HCT116 (cell line): ENCODE measurements at regions not wholly inside any gene's neighbourhood (a gene's known extent, or its start where the extent isn't known, plus 50 kb on each side); places are given as distances from the start of the nearest gene placed in this dataset.

ENCODE experiments used
- ATAC-seq: fragments of 200-7000 bp; cut with Tn5 transposase; 2 replicates; pipeline ENCODE4 v1.9.1; 2020; ENCODE audit warnings: mild to moderate bottlenecking, moderate library complexity
- BruUV-seq: library from RNA; stranded (reverse); fragments of 400-500 nt; replicated peaks from 2 replicates; lab custom pipeline; 2021; lab: Mats Ljungman, UMichigan
- CTCF ChIA-PET: fragments of 300-600 bp; sonication (Branson Sonifier 250); formaldehyde crosslinking; loops from one replicate; lab custom pipeline; 2021; ENCODE audit warnings: antibody characterized with exemption; lab: Charles Lee
- POLR2A ChIA-PET: fragments of 300-600, 350-600 bp; sonication (Branson Sonifier 250); formaldehyde crosslinking; loops from one replicate; lab custom pipeline; 2021; ENCODE audit warnings: antibody characterized with exemption; lab: Charles Lee
- RAD21 ChIA-PET, 2 experiments: fragments of 300-600 bp; sonication (Branson Sonifier 250); formaldehyde crosslinking; loops; one replicate each; lab custom pipeline; 2023; ENCODE audit warnings: low total read pairs in 2 of 2; ENCODE audit not compliant: uncharacterized antibody in 2 of 2, unreplicated experiment in 2 of 2, low non-redundant PET in 1 of 2; lab: Charles Lee
- DNase-seq: peaks from one replicate; pipeline ENCODE4 v3.0.0-alpha.2; 2010; ENCODE audit warnings: low read depth, low spot score
- H2AFZ ChIP-seq: fragments of 200-600 bp; shearing (Covaris generic), sonication (generic); 2 replicates; pipeline ENCODE4 v1.6.1; 2017; ENCODE audit warnings: low read depth, mixed run types, mixed read lengths, antibody characterized with exemption, low read length; ENCODE audit not compliant: poor library complexity, severe bottlenecking
- H3K27ac ChIP-seq: 2 replicates; pipeline ENCODE4 v1.5.1; 2012; ENCODE audit warnings: low read depth, low read length
- H3K27me3 ChIP-seq: fragments of 200-600 bp; sonication (generic); 2 replicates; pipeline ENCODE4 v1.6.1; 2016; ENCODE audit warnings: mixed run types, low read length, mixed read lengths; ENCODE audit not compliant: insufficient read depth
- H3K36me3 ChIP-seq, 2 experiments: fragments of 200-500 bp in 1 of 2; fragments of 200-600 bp in 1 of 2; sonication (Bioruptor generic) in 1 of 2; sonication (generic) in 1 of 2; 2 replicates each; pipeline versions ENCODE4 v1.5.1 to v1.6.1; 2014 to 2016; ENCODE audit warnings: low read length in 2 of 2, inconsistent platforms in 1 of 2, mixed read lengths in 1 of 2, mixed run types in 1 of 2; ENCODE audit not compliant: insufficient read depth in 2 of 2, control insufficient read depth in 1 of 2
- H3K4me1 ChIP-seq, 2 experiments: fragments of 200-600 bp in 1 of 2; sonication (generic) in 1 of 2; 2 replicates each; pipeline versions ENCODE4 v1.5.1 to v1.6.1; 2012 to 2017; ENCODE audit warnings: low read length in 2 of 2, inconsistent platforms in 1 of 2, mild to moderate bottlenecking in 1 of 2, mixed read lengths in 1 of 2, mixed run types in 1 of 2, moderate library complexity in 1 of 2; ENCODE audit not compliant: insufficient read depth in 2 of 2, control insufficient read depth in 1 of 2
- H3K4me2 ChIP-seq: fragments of 200-600 bp; sonication (generic); 2 replicates; pipeline ENCODE4 v1.6.1; 2017; ENCODE audit warnings: mixed run types, low read length, mixed read lengths
- H3K4me3 ChIP-seq, 2 experiments: fragments of 200-600 bp in 1 of 2; sonication (generic) in 1 of 2; replicated peaks in 1 of 2; 2 replicates each; pipeline ENCODE4 v1.5.1; 2011 to 2016; ENCODE audit warnings: low read length in 2 of 2, control low read depth in 1 of 2, low read depth in 1 of 2, mild to moderate bottlenecking in 1 of 2, mixed read lengths in 1 of 2, mixed run types in 1 of 2
- H3K79me2 ChIP-seq: fragments of 200-600 bp; sonication (generic); 2 replicates; pipeline ENCODE4 v1.6.1; 2017; ENCODE audit warnings: mild to moderate bottlenecking, mixed run types, low read length, moderate library complexity, mixed read lengths; ENCODE audit not compliant: insufficient read depth
- H3K9ac ChIP-seq: fragments of 200-600 bp; sonication (generic); 2 replicates; pipeline ENCODE4 v1.6.1; 2016; ENCODE audit warnings: low read length, mixed read lengths
- H3K9me2 ChIP-seq: fragments of 200-600 bp; sonication (generic), shearing (Covaris generic); 2 replicates; pipeline ENCODE4 v1.6.1; 2017; ENCODE audit warnings: mixed run types, mild to moderate bottlenecking, moderate library complexity; ENCODE audit not compliant: insufficient read depth
- H3K9me3 ChIP-seq, 2 experiments: fragments of 200-500 bp in 1 of 2; fragments of 200-600 bp in 1 of 2; sonication (Bioruptor generic) in 1 of 2; sonication (generic) in 1 of 2; 2 replicates each; pipeline ENCODE4 v1.6.1; 2014 to 2017; ENCODE audit warnings: low read length in 2 of 2, mixed read lengths in 2 of 2, inconsistent platforms in 1 of 2, low read depth in 1 of 2, mild to moderate bottlenecking in 1 of 2, mixed run types in 1 of 2, moderate library complexity in 1 of 2; ENCODE audit not compliant: control insufficient read depth in 1 of 2, insufficient read depth in 1 of 2
- H4K20me1 ChIP-seq: fragments of 200-600 bp; sonication (generic), shearing (Covaris generic); 2 replicates; pipeline ENCODE4 v1.6.1; 2017; ENCODE audit warnings: mixed run types, mild to moderate bottlenecking, moderate library complexity; ENCODE audit not compliant: insufficient read depth
- CBX3 ChIP-seq: IDR thresholded peaks from 2 replicates; pipeline ENCODE4 v1.6.1; 2012; ENCODE audit warnings: low read depth
- CEBPB ChIP-seq: IDR thresholded peaks from 2 replicates; pipeline ENCODE4 v1.6.1; 2012; ENCODE audit warnings: low read depth
- EGR1 ChIP-seq: IDR thresholded peaks from 2 replicates; pipeline ENCODE4 v1.6.1; 2012; ENCODE audit warnings: low read depth
- ELF1 ChIP-seq: IDR thresholded peaks from 2 replicates; pipeline ENCODE4 v1.6.1; 2012; ENCODE audit warnings: low read depth, borderline replicate concordance
- EZH2 ChIP-seq: fragments of 200-600 bp; sonication (generic); IDR thresholded peaks from 2 replicates; pipeline ENCODE4 v1.6.1; 2017; ENCODE audit warnings: antibody characterized with exemption, mixed run types
- FOSL1 ChIP-seq: IDR thresholded peaks from 2 replicates; pipeline ENCODE4 v1.6.1; 2012; ENCODE audit warnings: low read depth
- JUND ChIP-seq: IDR thresholded peaks from 2 replicates; pipeline ENCODE4 v1.6.1; 2012
- POLR2AphosphoS5 ChIP-seq: IDR thresholded peaks from 2 replicates; pipeline ENCODE4 v1.6.1; 2011; ENCODE audit warnings: mild to moderate bottlenecking, low read depth, low read length, moderate library complexity
- RAD21 ChIP-seq: IDR thresholded peaks from 2 replicates; pipeline ENCODE4 v1.6.1; 2012; ENCODE audit warnings: low read depth, mild to moderate bottlenecking
- SP1 ChIP-seq: IDR thresholded peaks from 2 replicates; pipeline ENCODE4 v1.6.1; 2012; ENCODE audit warnings: low read depth
- TCF7L2 ChIP-seq: IDR thresholded peaks from 2 replicates; pipeline ENCODE4 v1.7.0; 2011; ENCODE audit warnings: borderline replicate concordance, inconsistent platforms; ENCODE audit not compliant: insufficient read depth, insufficient read length; ENCODE audit errors: extremely low read depth
- ZFX ChIP-seq: fragments of 450-650 bp; IDR thresholded peaks from 2 replicates; pipeline ENCODE4 v1.6.1; 2017
- ZNF274 ChIP-seq: fragments of 200-500 bp; sonication (Bioruptor generic); IDR thresholded peaks from 2 replicates; pipeline ENCODE4 v1.6.1; 2014; ENCODE audit warnings: mild to moderate bottlenecking, low read depth, low read length, inconsistent platforms
- intact Hi-C: fragments of 100-400 bp; cut with micrococcal nuclease; formaldehyde crosslinking; loops from 2 replicates; pipeline ENCODE4 v1.10.0; 2022
- TF ChIP-seq, protein P1 (sequence below): IDR thresholded peaks from 2 replicates; pipeline ENCODE4 v1.6.1; 2012; ENCODE audit warnings: low read depth
- TF ChIP-seq, protein P2 (sequence below): IDR thresholded peaks from 2 replicates; pipeline ENCODE4 v1.6.1; 2011; ENCODE audit warnings: mild to moderate bottlenecking, low read length, moderate library complexity; ENCODE audit not compliant: insufficient replicate concordance; ENCODE audit errors: extremely low read depth
- TF ChIP-seq, protein P3 (sequence below): IDR thresholded peaks from 2 replicates; pipeline ENCODE4 v1.6.1; 2012
- TF ChIP-seq, protein P4 (sequence below), 3 experiments: fragments of 200-600 bp in 1 of 3; sonication (generic) in 1 of 3; IDR thresholded peaks in 2 of 3; conservative IDR thresholded peaks in 1 of 3; 2 replicates each; pipeline ENCODE4 v1.5.1; 2012 to 2017; ENCODE audit warnings: low read depth in 2 of 3, low read length in 2 of 3, antibody characterized with exemption in 1 of 3, borderline replicate concordance in 1 of 3, control low read depth in 1 of 3, mild to moderate bottlenecking in 1 of 3, mixed read lengths in 1 of 3, mixed run types in 1 of 3, moderate library complexity in 1 of 3; ENCODE audit not compliant: insufficient read depth in 1 of 3

DNA sequence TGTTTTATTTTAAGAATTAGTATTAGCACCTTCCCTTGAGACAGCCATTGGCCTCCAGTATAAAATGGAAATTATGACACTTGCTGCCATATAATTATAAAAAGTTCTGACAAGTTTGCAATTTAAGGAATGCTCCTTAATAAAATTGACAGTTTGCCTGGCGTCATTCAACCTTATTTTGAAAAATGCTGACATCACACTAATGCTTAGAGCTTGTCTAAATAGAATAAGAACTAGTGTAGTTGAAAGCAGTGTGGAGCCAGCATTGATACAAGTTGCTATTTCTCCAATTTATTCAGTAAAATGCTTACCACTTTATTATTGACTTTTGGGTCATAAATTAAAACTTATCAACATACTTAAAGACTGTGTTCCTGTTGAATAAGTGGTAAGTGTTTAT lies 54.3 kb upstream of the ARX start:
- Histone ChIP-seq H3K9me2 (no peaks in the 10 kb centered on the region), H3K4me2 (no peak overlapping the region), H3K9ac (no peak overlapping the region), H3K9me3 (no peaks in the 10 kb centered on the region), H3K4me1 (no peaks in the 10 kb centered on the region), H3K27ac (no peak overlapping the region), H3K36me3 (no peaks in the 10 kb centered on the region), H3K4me3 (no peak overlapping the region), H3K79me2 (no peaks in the 10 kb centered on the region), H3K27me3 (no peaks in the 10 kb centered on the region), H4K20me1 (no peaks in the 10 kb centered on the region), H2AFZ (no peak overlapping the region)
- RAD21 ChIA-PET, result no interaction called here
- ATAC-seq (no peak), DNase-seq (no peak)
- intact Hi-C loops, result no loop called here
- TF ChIP-seq JUND (no peak), SP1 (no peak), ELF1 (no peak), ZFX (no peak), FOSL1 (no peak), TCF7L2 (no peak), RAD21 (no peak), CEBPB (no peak), EGR1 (no peak), EZH2 (no peak), CBX3 (no peak), POLR2AphosphoS5 (no peak), ZNF274 (no peak)
- TF ChIP-seq, protein P1, sequence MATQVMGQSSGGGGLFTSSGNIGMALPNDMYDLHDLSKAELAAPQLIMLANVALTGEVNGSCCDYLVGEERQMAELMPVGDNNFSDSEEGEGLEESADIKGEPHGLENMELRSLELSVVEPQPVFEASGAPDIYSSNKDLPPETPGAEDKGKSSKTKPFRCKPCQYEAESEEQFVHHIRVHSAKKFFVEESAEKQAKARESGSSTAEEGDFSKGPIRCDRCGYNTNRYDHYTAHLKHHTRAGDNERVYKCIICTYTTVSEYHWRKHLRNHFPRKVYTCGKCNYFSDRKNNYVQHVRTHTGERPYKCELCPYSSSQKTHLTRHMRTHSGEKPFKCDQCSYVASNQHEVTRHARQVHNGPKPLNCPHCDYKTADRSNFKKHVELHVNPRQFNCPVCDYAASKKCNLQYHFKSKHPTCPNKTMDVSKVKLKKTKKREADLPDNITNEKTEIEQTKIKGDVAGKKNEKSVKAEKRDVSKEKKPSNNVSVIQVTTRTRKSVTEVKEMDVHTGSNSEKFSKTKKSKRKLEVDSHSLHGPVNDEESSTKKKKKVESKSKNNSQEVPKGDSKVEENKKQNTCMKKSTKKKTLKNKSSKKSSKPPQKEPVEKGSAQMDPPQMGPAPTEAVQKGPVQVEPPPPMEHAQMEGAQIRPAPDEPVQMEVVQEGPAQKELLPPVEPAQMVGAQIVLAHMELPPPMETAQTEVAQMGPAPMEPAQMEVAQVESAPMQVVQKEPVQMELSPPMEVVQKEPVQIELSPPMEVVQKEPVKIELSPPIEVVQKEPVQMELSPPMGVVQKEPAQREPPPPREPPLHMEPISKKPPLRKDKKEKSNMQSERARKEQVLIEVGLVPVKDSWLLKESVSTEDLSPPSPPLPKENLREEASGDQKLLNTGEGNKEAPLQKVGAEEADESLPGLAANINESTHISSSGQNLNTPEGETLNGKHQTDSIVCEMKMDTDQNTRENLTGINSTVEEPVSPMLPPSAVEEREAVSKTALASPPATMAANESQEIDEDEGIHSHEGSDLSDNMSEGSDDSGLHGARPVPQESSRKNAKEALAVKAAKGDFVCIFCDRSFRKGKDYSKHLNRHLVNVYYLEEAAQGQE, result no peak
- TF ChIP-seq, protein P2, sequence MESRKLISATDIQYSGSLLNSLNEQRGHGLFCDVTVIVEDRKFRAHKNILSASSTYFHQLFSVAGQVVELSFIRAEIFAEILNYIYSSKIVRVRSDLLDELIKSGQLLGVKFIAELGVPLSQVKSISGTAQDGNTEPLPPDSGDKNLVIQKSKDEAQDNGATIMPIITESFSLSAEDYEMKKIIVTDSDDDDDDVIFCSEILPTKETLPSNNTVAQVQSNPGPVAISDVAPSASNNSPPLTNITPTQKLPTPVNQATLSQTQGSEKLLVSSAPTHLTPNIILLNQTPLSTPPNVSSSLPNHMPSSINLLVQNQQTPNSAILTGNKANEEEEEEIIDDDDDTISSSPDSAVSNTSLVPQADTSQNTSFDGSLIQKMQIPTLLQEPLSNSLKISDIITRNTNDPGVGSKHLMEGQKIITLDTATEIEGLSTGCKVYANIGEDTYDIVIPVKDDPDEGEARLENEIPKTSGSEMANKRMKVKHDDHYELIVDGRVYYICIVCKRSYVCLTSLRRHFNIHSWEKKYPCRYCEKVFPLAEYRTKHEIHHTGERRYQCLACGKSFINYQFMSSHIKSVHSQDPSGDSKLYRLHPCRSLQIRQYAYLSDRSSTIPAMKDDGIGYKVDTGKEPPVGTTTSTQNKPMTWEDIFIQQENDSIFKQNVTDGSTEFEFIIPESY, result no peak
- TF ChIP-seq, protein P3, sequence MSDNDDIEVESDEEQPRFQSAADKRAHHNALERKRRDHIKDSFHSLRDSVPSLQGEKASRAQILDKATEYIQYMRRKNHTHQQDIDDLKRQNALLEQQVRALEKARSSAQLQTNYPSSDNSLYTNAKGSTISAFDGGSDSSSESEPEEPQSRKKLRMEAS, result no peak
- TF ChIP-seq, protein P4, sequence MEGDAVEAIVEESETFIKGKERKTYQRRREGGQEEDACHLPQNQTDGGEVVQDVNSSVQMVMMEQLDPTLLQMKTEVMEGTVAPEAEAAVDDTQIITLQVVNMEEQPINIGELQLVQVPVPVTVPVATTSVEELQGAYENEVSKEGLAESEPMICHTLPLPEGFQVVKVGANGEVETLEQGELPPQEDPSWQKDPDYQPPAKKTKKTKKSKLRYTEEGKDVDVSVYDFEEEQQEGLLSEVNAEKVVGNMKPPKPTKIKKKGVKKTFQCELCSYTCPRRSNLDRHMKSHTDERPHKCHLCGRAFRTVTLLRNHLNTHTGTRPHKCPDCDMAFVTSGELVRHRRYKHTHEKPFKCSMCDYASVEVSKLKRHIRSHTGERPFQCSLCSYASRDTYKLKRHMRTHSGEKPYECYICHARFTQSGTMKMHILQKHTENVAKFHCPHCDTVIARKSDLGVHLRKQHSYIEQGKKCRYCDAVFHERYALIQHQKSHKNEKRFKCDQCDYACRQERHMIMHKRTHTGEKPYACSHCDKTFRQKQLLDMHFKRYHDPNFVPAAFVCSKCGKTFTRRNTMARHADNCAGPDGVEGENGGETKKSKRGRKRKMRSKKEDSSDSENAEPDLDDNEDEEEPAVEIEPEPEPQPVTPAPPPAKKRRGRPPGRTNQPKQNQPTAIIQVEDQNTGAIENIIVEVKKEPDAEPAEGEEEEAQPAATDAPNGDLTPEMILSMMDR (IDR thresholded peaks at IDR 0.05 in 2 of 3, conservative IDR thresholded peaks at IDR 0.05 in 1 of 3; ENCODE audit: borderline replicate concordance in 1 of 3, insufficient read depth in 1 of 3, low read depth in 2 of 3, low read length in 2 of 3), result no peak
- POLR2A ChIA-PET, result no interaction called here
- no TSS peak for BruUV-seq
- CTCF ChIA-PET, result no interaction called here
